ENCODE measurements at regions not wholly inside any gene's neighbourhood (a gene's known extent, or its start where the extent isn't known, plus 50 kb on each side); places are given as distances from the start of the nearest gene placed in this dataset.

- no peak overlapping the region for H3K27ac ChIP-seq (ENCODE audit: low read depth, low read length, poor library complexity, severe bottlenecking)
- no peaks in the 10 kb centered on the region for H3K79me2 ChIP-seq (ENCODE audit: insufficient read depth, low read depth, low read length)
- no peak overlapping the region for H3K4me3 ChIP-seq (ENCODE audit: low read depth, low read length, poor library complexity, severe bottlenecking)
- H3K4me2 ChIP-seq (ENCODE audit: low read length) = no peak overlapping the region
- no peaks in the 10 kb centered on the region for H3K36me3 ChIP-seq (ENCODE audit: insufficient read depth, low read length)
- no TSS peak for BruUV-seq (replicated peaks)
- no peak for TF ChIP-seq EZH2phosphoT487 (IDR thresholded peaks at IDR 0.05; ENCODE audit: borderline replicate concordance, low read depth, low read length)
- TF ChIP-seq, protein P1, sequence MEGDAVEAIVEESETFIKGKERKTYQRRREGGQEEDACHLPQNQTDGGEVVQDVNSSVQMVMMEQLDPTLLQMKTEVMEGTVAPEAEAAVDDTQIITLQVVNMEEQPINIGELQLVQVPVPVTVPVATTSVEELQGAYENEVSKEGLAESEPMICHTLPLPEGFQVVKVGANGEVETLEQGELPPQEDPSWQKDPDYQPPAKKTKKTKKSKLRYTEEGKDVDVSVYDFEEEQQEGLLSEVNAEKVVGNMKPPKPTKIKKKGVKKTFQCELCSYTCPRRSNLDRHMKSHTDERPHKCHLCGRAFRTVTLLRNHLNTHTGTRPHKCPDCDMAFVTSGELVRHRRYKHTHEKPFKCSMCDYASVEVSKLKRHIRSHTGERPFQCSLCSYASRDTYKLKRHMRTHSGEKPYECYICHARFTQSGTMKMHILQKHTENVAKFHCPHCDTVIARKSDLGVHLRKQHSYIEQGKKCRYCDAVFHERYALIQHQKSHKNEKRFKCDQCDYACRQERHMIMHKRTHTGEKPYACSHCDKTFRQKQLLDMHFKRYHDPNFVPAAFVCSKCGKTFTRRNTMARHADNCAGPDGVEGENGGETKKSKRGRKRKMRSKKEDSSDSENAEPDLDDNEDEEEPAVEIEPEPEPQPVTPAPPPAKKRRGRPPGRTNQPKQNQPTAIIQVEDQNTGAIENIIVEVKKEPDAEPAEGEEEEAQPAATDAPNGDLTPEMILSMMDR (conservative IDR thresholded peaks at IDR 0.05; ENCODE audit: low read length) = no peak
- ChIA-PET CTCF (ENCODE audit: unreplicated experiment) (no interaction called here), POLR2A (no interaction called here)
- no peaks in the 10 kb centered on the region for H4K20me1 ChIP-seq (ENCODE audit: insufficient read depth, low read length)
- H3K4me1 ChIP-seq (ENCODE audit: insufficient read depth, low read length, poor library complexity, severe bottlenecking) = no peaks in the 10 kb centered on the region
- H3K9me3 ChIP-seq (ENCODE audit: low read length) = no peaks in the 10 kb centered on the region
- intact Hi-C loops (cut with micrococcal nuclease; ENCODE audit: unreplicated experiment) = no loop called here
- no peak for DNase-seq (ENCODE audit: low spot score)
- H2AFZ ChIP-seq (ENCODE audit: low read length) = no peak overlapping the region
- H3K9me2 ChIP-seq (ENCODE audit: insufficient read depth, low read length) = no peaks in the 10 kb centered on the region
Observed at GRCh38 chr9:73923796-73924195, 573.3 kb upstream of the RORB start.

GRCh38 chr9:73951147-73951546 lies 546.0 kb upstream of the RORB start:
- no peaks in the 10 kb centered on the region for H3K79me2 ChIP-seq (ENCODE audit: insufficient read depth, low read depth, low read length)
- H3K36me3 ChIP-seq (ENCODE audit: insufficient read depth, low read length) = no peaks in the 10 kb centered on the region
- CTCF ChIA-PET (ENCODE audit: unreplicated experiment) = no interaction called here
- intact Hi-C loops (cut with micrococcal nuclease; ENCODE audit: unreplicated experiment) = no loop called here
- H3K9me2 ChIP-seq (ENCODE audit: insufficient read depth, low read length) = no peaks in the 10 kb centered on the region
- POLR2A ChIA-PET = no interaction called here
- DNase-seq (ENCODE audit: low spot score) = no peak
- no peak overlapping the region for H3K27ac ChIP-seq (ENCODE audit: low read depth, low read length, poor library complexity, severe bottlenecking)
- BruUV-seq (replicated peaks) = no TSS peak
- H3K4me2 ChIP-seq (ENCODE audit: low read length) = no peak overlapping the region
- TF ChIP-seq, protein P1 (conservative IDR thresholded peaks at IDR 0.05; ENCODE audit: low read length) = no peak
- TF ChIP-seq EZH2phosphoT487 (IDR thresholded peaks at IDR 0.05; ENCODE audit: borderline replicate concordance, low read depth, low read length) = no peak
- H3K4me1 ChIP-seq (ENCODE audit: insufficient read depth, low read length, poor library complexity, severe bottlenecking) = no peaks in the 10 kb centered on the region
- H4K20me1 ChIP-seq (ENCODE audit: insufficient read depth, low read length) = no peaks in the 10 kb centered on the region
- H2AFZ ChIP-seq (ENCODE audit: low read length) = no peak overlapping the region
- no peak overlapping the region for H3K4me3 ChIP-seq (ENCODE audit: low read depth, low read length, poor library complexity, severe bottlenecking)
- H3K9me3 ChIP-seq (ENCODE audit: low read length) = no peaks in the 10 kb centered on the region

DNA sequence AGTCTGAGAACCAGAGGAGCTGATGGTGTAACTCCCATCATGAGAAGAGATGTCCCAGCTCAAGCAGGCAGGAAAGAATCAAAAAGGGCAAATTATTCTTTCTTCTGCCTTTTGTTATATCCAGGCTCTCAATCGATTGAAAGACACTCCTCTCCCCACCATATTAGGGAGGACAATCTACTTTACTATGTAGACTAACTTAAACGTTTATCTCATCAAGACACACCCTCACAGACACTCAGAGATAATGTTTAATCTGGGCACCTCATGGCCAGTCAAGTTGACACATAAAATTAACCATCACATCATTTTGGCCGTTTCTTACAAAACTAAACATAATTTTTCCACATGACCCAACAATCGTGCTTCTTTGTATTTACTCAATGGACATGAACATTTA lies 534.3 kb upstream of the RORB start:
- no peak overlapping the region for H2AFZ ChIP-seq (ENCODE audit: low read length)
- POLR2A ChIA-PET = no interaction called here

More for the DNA sequence above, 534.3 kb upstream of the RORB start:
- BruUV-seq (replicated peaks) = no TSS peak
- no peaks in the 10 kb centered on the region for H3K4me1 ChIP-seq (ENCODE audit: insufficient read depth, low read length, poor library complexity, severe bottlenecking)
- no peaks in the 10 kb centered on the region for H3K9me2 ChIP-seq (ENCODE audit: insufficient read depth, low read length)
- H3K4me3 ChIP-seq (ENCODE audit: low read depth, low read length, poor library complexity, severe bottlenecking) = no peak overlapping the region
- no peaks in the 10 kb centered on the region for H3K79me2 ChIP-seq (ENCODE audit: insufficient read depth, low read depth, low read length)
- no peak overlapping the region for H3K27ac ChIP-seq (ENCODE audit: low read depth, low read length, poor library complexity, severe bottlenecking)
- no peaks in the 10 kb centered on the region for H3K36me3 ChIP-seq (ENCODE audit: insufficient read depth, low read length)
- intact Hi-C loops (cut with micrococcal nuclease; ENCODE audit: unreplicated experiment) = no loop called here
- CTCF ChIA-PET (ENCODE audit: unreplicated experiment) = no interaction called here
- TF ChIP-seq, protein P1 (conservative IDR thresholded peaks at IDR 0.05; ENCODE audit: low read length) = no peak
- no peak for TF ChIP-seq EZH2phosphoT487 (IDR thresholded peaks at IDR 0.05; ENCODE audit: borderline replicate concordance, low read depth, low read length)
- no peak overlapping the region for H3K4me2 ChIP-seq (ENCODE audit: low read length)
- no peak for DNase-seq (ENCODE audit: low spot score)
- H3K9me3 ChIP-seq (ENCODE audit: low read length) = no peaks in the 10 kb centered on the region
- no peaks in the 10 kb centered on the region for H4K20me1 ChIP-seq (ENCODE audit: insufficient read depth, low read length)

Measured in OCI-LY7 (cell line).